ENCODE measurements at regions not wholly inside any gene's neighbourhood (a gene's known extent, or its start where the extent isn't known, plus 50 kb on each side); places are given as distances from the start of the nearest gene placed in this dataset.

GRCh38 chr18:73777356-73778031 is 370.1 kb downstream of the FBXO15 start:
- Histone ChIP-seq H3K4me3 (no peak overlapping the region), H3K27ac (no peak overlapping the region)
- TF ChIP-seq, protein P1, sequence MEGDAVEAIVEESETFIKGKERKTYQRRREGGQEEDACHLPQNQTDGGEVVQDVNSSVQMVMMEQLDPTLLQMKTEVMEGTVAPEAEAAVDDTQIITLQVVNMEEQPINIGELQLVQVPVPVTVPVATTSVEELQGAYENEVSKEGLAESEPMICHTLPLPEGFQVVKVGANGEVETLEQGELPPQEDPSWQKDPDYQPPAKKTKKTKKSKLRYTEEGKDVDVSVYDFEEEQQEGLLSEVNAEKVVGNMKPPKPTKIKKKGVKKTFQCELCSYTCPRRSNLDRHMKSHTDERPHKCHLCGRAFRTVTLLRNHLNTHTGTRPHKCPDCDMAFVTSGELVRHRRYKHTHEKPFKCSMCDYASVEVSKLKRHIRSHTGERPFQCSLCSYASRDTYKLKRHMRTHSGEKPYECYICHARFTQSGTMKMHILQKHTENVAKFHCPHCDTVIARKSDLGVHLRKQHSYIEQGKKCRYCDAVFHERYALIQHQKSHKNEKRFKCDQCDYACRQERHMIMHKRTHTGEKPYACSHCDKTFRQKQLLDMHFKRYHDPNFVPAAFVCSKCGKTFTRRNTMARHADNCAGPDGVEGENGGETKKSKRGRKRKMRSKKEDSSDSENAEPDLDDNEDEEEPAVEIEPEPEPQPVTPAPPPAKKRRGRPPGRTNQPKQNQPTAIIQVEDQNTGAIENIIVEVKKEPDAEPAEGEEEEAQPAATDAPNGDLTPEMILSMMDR (IDR thresholded peaks at IDR 0.05), result no peak
- no peak for DNase-seq (ENCODE audit: low spot score)

GRCh38 chr18:73774811-73775509 is 372.7 kb downstream of the FBXO15 start:
- H3K27ac ChIP-seq, result no peak overlapping the region
- DNase-seq (ENCODE audit: low spot score), result no peak
- TF ChIP-seq, protein P1 (IDR thresholded peaks at IDR 0.05), result no peak
- H3K4me3 ChIP-seq, result no peak overlapping the region

DNA sequence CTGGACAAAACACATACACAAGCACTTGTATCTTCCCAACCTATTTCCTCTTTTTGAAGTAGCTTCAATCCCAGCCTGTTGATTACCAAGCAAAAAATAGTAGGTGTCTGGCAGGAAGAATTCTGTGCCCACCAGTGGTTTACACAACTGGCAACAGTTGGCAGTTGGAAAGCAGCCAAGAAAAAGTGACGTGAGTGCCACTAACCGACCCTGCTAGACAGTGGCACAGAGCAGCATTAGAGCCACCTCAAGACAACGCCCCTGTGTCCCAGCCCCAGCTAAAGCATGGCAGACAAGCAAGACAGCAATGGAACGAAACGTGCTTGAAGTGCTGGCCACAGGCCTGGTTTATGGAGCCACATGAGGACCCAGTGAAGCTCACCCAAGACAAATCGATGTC is 379.6 kb downstream of the FBXO15 start:
- TF ChIP-seq, protein P1 (IDR thresholded peaks at IDR 0.05), result no peak
- no peak for DNase-seq (ENCODE audit: low spot score)
- Histone ChIP-seq H3K27ac (no peak overlapping the region), H3K4me3 (no peak overlapping the region)

GRCh38 chr18:73766910-73767515 is 380.6 kb downstream of the FBXO15 start:
- no peak for DNase-seq (ENCODE audit: low spot score)
- no peak overlapping the region for H3K27ac ChIP-seq
- TF ChIP-seq, protein P1 (IDR thresholded peaks at IDR 0.05), result no peak
- no peak overlapping the region for H3K4me3 ChIP-seq

DNA sequence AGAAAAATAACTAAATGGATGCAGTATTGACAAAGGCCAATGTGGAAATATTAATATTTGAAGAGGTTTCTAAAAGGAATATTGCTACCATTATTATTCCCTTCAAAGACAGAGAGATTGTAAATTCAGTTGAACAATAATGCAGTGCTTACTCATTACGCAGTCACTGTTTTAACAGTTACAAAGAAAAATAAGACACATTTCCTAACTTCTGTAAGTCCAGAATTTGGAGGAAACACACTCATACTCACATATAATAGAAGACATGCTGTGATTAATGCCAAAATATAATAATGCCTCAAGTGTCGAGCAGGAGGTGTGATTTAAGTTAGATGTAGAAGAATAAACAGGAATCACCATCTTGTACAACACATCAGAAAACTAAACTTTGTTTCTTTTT is 389.2 kb downstream of the FBXO15 start:
- Histone ChIP-seq H3K4me3 (no peak overlapping the region), H3K27ac (no peak overlapping the region)
- DNase-seq (ENCODE audit: low spot score), result no peak
- TF ChIP-seq, protein P1 (IDR thresholded peaks at IDR 0.05), result no peak

GRCh38 chr18:73756256-73757091 is 391.2 kb downstream of the FBXO15 start:
- no peak for DNase-seq (ENCODE audit: low spot score)
- no peak overlapping the region for H3K4me3 ChIP-seq
- TF ChIP-seq, protein P1 (IDR thresholded peaks at IDR 0.05), result no peak
- H3K27ac ChIP-seq, result no peak overlapping the region

Measured in coronary artery (tissue), 2 donors.